ENCODE measurements at regions not wholly inside any gene's neighbourhood (a gene's known extent, or its start where the extent isn't known, plus 50 kb on each side); places are given as distances from the start of the nearest gene placed in this dataset.

- no peak overlapping the region for H3K27ac ChIP-seq
- no peak overlapping the region for H3K4me3 ChIP-seq
- no peaks in the 10 kb centered on the region for H3K4me1 ChIP-seq
- TF ChIP-seq, protein P1, sequence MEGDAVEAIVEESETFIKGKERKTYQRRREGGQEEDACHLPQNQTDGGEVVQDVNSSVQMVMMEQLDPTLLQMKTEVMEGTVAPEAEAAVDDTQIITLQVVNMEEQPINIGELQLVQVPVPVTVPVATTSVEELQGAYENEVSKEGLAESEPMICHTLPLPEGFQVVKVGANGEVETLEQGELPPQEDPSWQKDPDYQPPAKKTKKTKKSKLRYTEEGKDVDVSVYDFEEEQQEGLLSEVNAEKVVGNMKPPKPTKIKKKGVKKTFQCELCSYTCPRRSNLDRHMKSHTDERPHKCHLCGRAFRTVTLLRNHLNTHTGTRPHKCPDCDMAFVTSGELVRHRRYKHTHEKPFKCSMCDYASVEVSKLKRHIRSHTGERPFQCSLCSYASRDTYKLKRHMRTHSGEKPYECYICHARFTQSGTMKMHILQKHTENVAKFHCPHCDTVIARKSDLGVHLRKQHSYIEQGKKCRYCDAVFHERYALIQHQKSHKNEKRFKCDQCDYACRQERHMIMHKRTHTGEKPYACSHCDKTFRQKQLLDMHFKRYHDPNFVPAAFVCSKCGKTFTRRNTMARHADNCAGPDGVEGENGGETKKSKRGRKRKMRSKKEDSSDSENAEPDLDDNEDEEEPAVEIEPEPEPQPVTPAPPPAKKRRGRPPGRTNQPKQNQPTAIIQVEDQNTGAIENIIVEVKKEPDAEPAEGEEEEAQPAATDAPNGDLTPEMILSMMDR (IDR thresholded peaks at IDR 0.05), result no peak
- no peak for TF ChIP-seq POLR2A (IDR thresholded peaks at IDR 0.05)
- no peak for DNase-seq
- H3K27me3 ChIP-seq, result no peaks in the 10 kb centered on the region
- intact Hi-C loops (cut with DNase I; ENCODE audit: low total_unique reads), result no loop called here
- H3K9me3 ChIP-seq, result no peaks in the 10 kb centered on the region
- H3K36me3 ChIP-seq, result no peaks in the 10 kb centered on the region
Measured at GRCh38 chr9:99349870-99350269, 127.8 kb downstream of the SEC61B start.

GRCh38 chr9:99350461-99350860, 128.4 kb downstream of the SEC61B start:
- no peak for DNase-seq
- H3K36me3 ChIP-seq, result no peaks in the 10 kb centered on the region
- H3K27ac ChIP-seq, result no peak overlapping the region
- H3K4me1 ChIP-seq, result no peaks in the 10 kb centered on the region
- no peaks in the 10 kb centered on the region for H3K27me3 ChIP-seq
- TF ChIP-seq POLR2A (IDR thresholded peaks at IDR 0.05), result no peak
- TF ChIP-seq, protein P1 (IDR thresholded peaks at IDR 0.05), result no peak
- H3K4me3 ChIP-seq, result no peak overlapping the region
- intact Hi-C loops (cut with DNase I; ENCODE audit: low total_unique reads), result no loop called here
- no peaks in the 10 kb centered on the region for H3K9me3 ChIP-seq

DNA sequence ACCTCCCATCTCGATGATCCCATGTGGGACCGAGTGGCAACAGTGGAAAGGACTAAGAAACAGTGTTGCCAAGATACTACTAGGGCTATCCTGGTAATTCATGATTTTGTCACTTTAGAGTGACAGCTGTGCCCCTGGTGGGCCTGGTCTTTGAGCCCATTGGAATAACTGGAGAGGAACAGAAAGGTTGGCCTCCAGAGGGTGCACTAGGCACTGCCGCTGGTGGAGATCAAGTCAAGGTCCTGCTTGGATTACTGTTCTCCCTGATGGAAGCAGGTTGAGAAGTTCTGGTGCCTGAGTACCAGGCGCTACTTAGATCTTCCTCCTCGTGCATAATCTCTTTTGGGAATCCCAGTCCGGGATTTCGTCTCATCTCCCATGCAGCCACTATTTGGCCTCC, 129.6 kb downstream of the SEC61B start:
- H3K4me3 ChIP-seq, result no peak overlapping the region
- no peaks in the 10 kb centered on the region for H3K27me3 ChIP-seq
- TF ChIP-seq POLR2A (IDR thresholded peaks at IDR 0.05), result no peak
- TF ChIP-seq, protein P1 (IDR thresholded peaks at IDR 0.05), result no peak
- intact Hi-C loops (cut with DNase I; ENCODE audit: low total_unique reads), result no loop called here
- DNase-seq, result no peak
- H3K36me3 ChIP-seq, result no peaks in the 10 kb centered on the region
- no peaks in the 10 kb centered on the region for H3K9me3 ChIP-seq
- H3K27ac ChIP-seq, result no peak overlapping the region
- no peaks in the 10 kb centered on the region for H3K4me1 ChIP-seq

GRCh38 chr9:99352826-99353225, 130.7 kb downstream of the SEC61B start:
- no peaks in the 10 kb centered on the region for H3K36me3 ChIP-seq
- TF ChIP-seq POLR2A (IDR thresholded peaks at IDR 0.05), result no peak
- TF ChIP-seq, protein P1 (IDR thresholded peaks at IDR 0.05), result no peak
- no peak for DNase-seq
- no peaks in the 10 kb centered on the region for H3K4me1 ChIP-seq
- H3K27ac ChIP-seq, result peak overlapping the region in 1 of 2 donors; percentile 1
- H3K9me3 ChIP-seq, result no peaks in the 10 kb centered on the region
- H3K27me3 ChIP-seq, result no peaks in the 10 kb centered on the region
- no peak overlapping the region for H3K4me3 ChIP-seq
- intact Hi-C loops (cut with DNase I; ENCODE audit: low total_unique reads), result no loop called here

- no peaks in the 10 kb centered on the region for H3K4me1 ChIP-seq
- peak in 1 of 2 donors; percentile 25 for DNase-seq
- intact Hi-C loops (cut with DNase I; ENCODE audit: low total_unique reads), result no loop called here
- no peaks in the 10 kb centered on the region for H3K36me3 ChIP-seq
- no peak overlapping the region for H3K4me3 ChIP-seq
- no peaks in the 10 kb centered on the region for H3K27me3 ChIP-seq
- H3K9me3 ChIP-seq, result no peaks in the 10 kb centered on the region
- H3K27ac ChIP-seq, result peak overlapping the region in 1 of 2 donors; percentile 1
- TF ChIP-seq POLR2A (IDR thresholded peaks at IDR 0.05), result no peak
- TF ChIP-seq, protein P1 (IDR thresholded peaks at IDR 0.05), result no peak
Measured at GRCh38 chr9:99353408-99353807, 131.3 kb downstream of the SEC61B start.

All from uterus (tissue), 3 donors.